Naive B cell (primary cell): ENCODE measurements at regions not wholly inside any gene's neighbourhood (a gene's known extent, or its start where the extent isn't known, plus 50 kb on each side); places are given as distances from the start of the nearest gene placed in this dataset.

Source experiments
- ATAC-seq, 2 donors: fragments of 150-1000 bp; cut with Tn5 transposase; 2 replicates each; pipeline ENCODE4 v1.10.0; 2021; ENCODE audit warnings: low read depth in 2 of 2, mild to moderate bottlenecking in 2 of 2, moderate library complexity in 2 of 2
- DNase-seq: peaks from one replicate; pipeline ENCODE4 v3.0.0; 2022
- H3K27ac Mint-ChIP-seq, 6 donors: one replicate each; pipeline ENCODE4 v1.8.0; 2020 to 2022; ENCODE audit warnings: mild to moderate bottlenecking in 6 of 6, mixed read lengths in 6 of 6, moderate library complexity in 5 of 6, inconsistent platforms in 2 of 6
- H3K27me3 Mint-ChIP-seq, 3 donors: one replicate each; pipeline ENCODE4 v1.8.0; 2021 to 2022; ENCODE audit warnings: mixed read lengths in 3 of 3, mild to moderate bottlenecking in 1 of 3
- H3K36me3 Mint-ChIP-seq, 2 donors: one replicate each; pipeline ENCODE4 v1.8.0; 2020 to 2022; ENCODE audit warnings: mixed read lengths in 2 of 2, inconsistent platforms in 1 of 2, mild to moderate bottlenecking in 1 of 2
- H3K4me1 Mint-ChIP-seq, 3 donors: one replicate each; pipeline ENCODE4 v1.8.0; 2020 to 2022; ENCODE audit warnings: mixed read lengths in 3 of 3, inconsistent platforms in 1 of 3, mild to moderate bottlenecking in 1 of 3, moderate library complexity in 1 of 3
- H3K4me3 Mint-ChIP-seq, 8 donors: one replicate each; pipeline ENCODE4 v1.8.0; 2020 to 2022; ENCODE audit warnings: mild to moderate bottlenecking in 8 of 8, mixed read lengths in 8 of 8, moderate library complexity in 8 of 8, inconsistent platforms in 2 of 8
- H3K9me3 Mint-ChIP-seq, 7 donors: one replicate each; pipeline ENCODE4 v1.8.0; 2020 to 2022; ENCODE audit warnings: mixed read lengths in 7 of 7, mild to moderate bottlenecking in 5 of 7, inconsistent platforms in 2 of 7, moderate library complexity in 1 of 7

DNA sequence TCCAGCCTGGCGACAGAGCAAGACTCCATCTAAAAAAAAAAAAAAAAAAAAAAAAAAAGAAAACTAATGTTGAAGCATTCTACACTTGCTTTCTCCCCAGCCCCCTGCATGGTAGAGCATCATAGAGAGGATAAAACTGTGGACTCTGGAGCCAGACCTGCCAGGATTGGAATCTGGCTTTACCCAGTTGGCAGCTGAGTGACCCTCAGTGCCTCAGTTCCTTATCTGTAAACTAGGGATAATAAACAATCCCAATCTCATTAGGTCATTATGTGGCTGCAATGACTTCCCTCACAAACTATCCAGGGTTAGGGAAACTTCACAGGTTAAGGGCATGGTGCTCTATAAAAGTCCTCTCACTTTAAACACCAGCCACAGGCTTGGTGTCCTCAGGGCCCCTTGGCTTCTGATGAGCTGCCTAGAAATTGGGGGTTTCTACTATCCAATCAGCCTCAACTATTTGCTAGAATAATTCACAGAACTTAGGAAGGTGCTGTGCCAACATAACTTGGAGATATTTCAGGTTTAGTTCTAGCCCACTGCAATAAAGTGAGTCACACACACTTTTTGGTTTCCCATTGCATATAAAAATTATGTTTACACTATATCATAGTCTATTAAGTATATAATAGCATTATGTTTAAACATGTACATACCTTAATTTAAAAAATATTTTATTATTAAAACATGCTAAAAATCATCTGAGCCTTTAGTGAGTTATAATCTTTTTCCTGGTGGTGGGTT lies 180.5 kb upstream of the B3GALT2 start:
- Mint-ChIP-seq H3K36me3 (peaks cover 0 to 4% of the 10 kb centered on the region in 2 donors), H3K27me3 (no peaks in the 10 kb centered on the region), H3K4me1 (peaks cover 5 to 14% (median 9%) of the 10 kb centered on the region in 3 donors), H3K4me3 (no peak overlapping the region), H3K9me3 (no peaks in the 10 kb centered on the region), H3K27ac (no peak overlapping the region)
- no peak for DNase-seq
- no peak for ATAC-seq

GRCh38 chr1:193365966-193366365 lies 179.6 kb upstream of the B3GALT2 start:
- H3K9me3 Mint-ChIP-seq = no peaks in the 10 kb centered on the region
- ATAC-seq (no peak), DNase-seq (no peak)
- peaks cover 0 to 4% of the 10 kb centered on the region in 2 donors for H3K36me3 Mint-ChIP-seq
- H3K27ac Mint-ChIP-seq = no peak overlapping the region
- peaks cover 5 to 14% (median 9%) of the 10 kb centered on the region in 3 donors for H3K4me1 Mint-ChIP-seq
- peaks cover 0 to under 1% (median 0%) of the 10 kb centered on the region in 3 donors for H3K27me3 Mint-ChIP-seq
- no peak overlapping the region for H3K4me3 Mint-ChIP-seq

- Mint-ChIP-seq H3K27ac (no peak overlapping the region), H3K4me3 (no peak overlapping the region), H3K36me3 (no peaks in the 10 kb centered on the region), H3K9me3 (no peaks in the 10 kb centered on the region), H3K4me1 (no peaks in the 10 kb centered on the region), H3K27me3 (peaks cover 0 to 17% (median 5%) of the 10 kb centered on the region in 3 donors)
- DNase-seq = no peak
- ATAC-seq = no peak
Observed at GRCh38 chr1:193359631-193360030, 173.2 kb upstream of the B3GALT2 start.

DNA sequence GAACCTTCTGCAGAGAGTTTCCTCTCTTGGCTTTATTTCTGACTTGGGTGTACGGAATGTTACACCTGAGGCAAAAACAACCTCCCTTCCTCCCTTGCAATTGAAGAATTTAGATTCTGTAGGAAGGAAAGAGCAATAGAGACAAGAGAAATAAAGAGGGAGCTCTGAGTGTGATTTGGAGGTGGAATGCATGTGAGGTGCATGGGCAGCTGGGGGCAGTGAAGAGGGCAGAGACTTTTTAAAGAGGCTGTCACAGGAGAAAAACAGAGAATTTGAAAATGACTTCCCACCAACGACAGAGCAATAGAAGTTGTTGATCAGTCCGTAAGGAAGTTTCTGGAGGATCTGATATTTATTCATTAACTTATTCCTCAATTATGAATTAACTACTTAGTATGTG lies 172.0 kb upstream of the B3GALT2 start:
- H3K4me1 Mint-ChIP-seq = no peaks in the 10 kb centered on the region

GRCh38 chr1:193356249-193356648 lies 169.8 kb upstream of the B3GALT2 start:
- Mint-ChIP-seq H3K4me1 (no peaks in the 10 kb centered on the region), H3K36me3 (no peaks in the 10 kb centered on the region), H3K4me3 (no peak overlapping the region), H3K27ac (no peak overlapping the region), H3K27me3 (peaks cover 5 to 25% (median 5%) of the 10 kb centered on the region in 3 donors), H3K9me3 (no peaks in the 10 kb centered on the region)
- DNase-seq (no peak), ATAC-seq (no peak)

More for the DNA sequence above, 172.0 kb upstream of the B3GALT2 start:
- Mint-ChIP-seq H3K27me3 (peaks cover 0 to 20% (median 5%) of the 10 kb centered on the region in 3 donors), H3K27ac (no peak overlapping the region), H3K9me3 (no peaks in the 10 kb centered on the region), H3K4me3 (no peak overlapping the region), H3K36me3 (no peaks in the 10 kb centered on the region)
- no peak for ATAC-seq
- DNase-seq = no peak

DNA sequence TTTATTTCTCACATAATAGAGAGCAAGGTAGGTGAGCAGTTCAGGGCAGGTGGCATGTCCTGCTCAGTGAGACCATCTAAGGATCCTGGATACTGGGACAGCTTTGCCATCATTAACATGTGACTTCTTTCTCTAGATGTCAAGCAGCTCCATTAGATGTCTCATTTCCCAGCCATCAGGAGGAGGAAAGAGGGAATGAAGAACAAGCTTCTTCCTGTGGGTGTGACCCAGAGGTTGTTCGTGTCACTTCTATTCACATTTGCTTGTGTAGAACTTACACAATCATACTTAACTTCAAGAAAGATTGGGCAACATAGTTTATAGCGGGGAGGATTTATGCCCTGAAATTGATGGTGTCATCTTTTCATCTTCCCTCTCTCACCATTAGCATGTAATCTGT lies 169.2 kb upstream of the B3GALT2 start:
- DNase-seq (no peak), ATAC-seq (no peak)
- no peaks in the 10 kb centered on the region for H3K9me3 Mint-ChIP-seq
- no peaks in the 10 kb centered on the region for H3K4me1 Mint-ChIP-seq
- H3K27ac Mint-ChIP-seq = no peak overlapping the region
- H3K36me3 Mint-ChIP-seq = no peaks in the 10 kb centered on the region
- no peak overlapping the region for H3K4me3 Mint-ChIP-seq
- H3K27me3 Mint-ChIP-seq = peaks cover 2 to 21% (median 5%) of the 10 kb centered on the region in 3 donors

- no peaks in the 10 kb centered on the region for H3K36me3 Mint-ChIP-seq
- H3K4me3 Mint-ChIP-seq = no peak overlapping the region
- DNase-seq (no peak), ATAC-seq (no peak)
- H3K27ac Mint-ChIP-seq = no peak overlapping the region
- H3K9me3 Mint-ChIP-seq = no peaks in the 10 kb centered on the region
- peaks cover 0 to 17% (median 5%) of the 10 kb centered on the region in 3 donors for H3K27me3 Mint-ChIP-seq
- H3K4me1 Mint-ChIP-seq = no peaks in the 10 kb centered on the region
Observed at GRCh38 chr1:193355178-193355577, 168.8 kb upstream of the B3GALT2 start.

- DNase-seq (no peak), ATAC-seq (no peak)
- Mint-ChIP-seq H3K4me1 (no peaks in the 10 kb centered on the region), H3K9me3 (no peaks in the 10 kb centered on the region), H3K36me3 (no peaks in the 10 kb centered on the region), H3K27ac (no peak overlapping the region), H3K4me3 (no peak overlapping the region), H3K27me3 (peaks cover 0 to 8% (median 5%) of the 10 kb centered on the region in 3 donors)
Observed at GRCh38 chr1:193348769-193349535, 162.5 kb upstream of the B3GALT2 start.

GRCh38 chr1:193348091-193348768 lies 161.8 kb upstream of the B3GALT2 start:
- ATAC-seq (no peak), DNase-seq (no peak)
- no peak overlapping the region for H3K4me3 Mint-ChIP-seq
- H3K9me3 Mint-ChIP-seq = no peaks in the 10 kb centered on the region
- peaks cover 0 to 5% (median 3%) of the 10 kb centered on the region in 3 donors for H3K27me3 Mint-ChIP-seq
- no peaks in the 10 kb centered on the region for H3K36me3 Mint-ChIP-seq
- H3K4me1 Mint-ChIP-seq = no peaks in the 10 kb centered on the region
- no peak overlapping the region for H3K27ac Mint-ChIP-seq

- Mint-ChIP-seq H3K9me3 (no peaks in the 10 kb centered on the region), H3K4me1 (no peaks in the 10 kb centered on the region), H3K27me3 (peaks cover 0 to 13% (median 0%) of the 10 kb centered on the region in 3 donors), H3K27ac (no peak overlapping the region), H3K4me3 (no peak overlapping the region), H3K36me3 (no peaks in the 10 kb centered on the region)
- DNase-seq (no peak), ATAC-seq (no peak)
Observed at GRCh38 chr1:193346085-193346484, 159.7 kb upstream of the B3GALT2 start.

DNA sequence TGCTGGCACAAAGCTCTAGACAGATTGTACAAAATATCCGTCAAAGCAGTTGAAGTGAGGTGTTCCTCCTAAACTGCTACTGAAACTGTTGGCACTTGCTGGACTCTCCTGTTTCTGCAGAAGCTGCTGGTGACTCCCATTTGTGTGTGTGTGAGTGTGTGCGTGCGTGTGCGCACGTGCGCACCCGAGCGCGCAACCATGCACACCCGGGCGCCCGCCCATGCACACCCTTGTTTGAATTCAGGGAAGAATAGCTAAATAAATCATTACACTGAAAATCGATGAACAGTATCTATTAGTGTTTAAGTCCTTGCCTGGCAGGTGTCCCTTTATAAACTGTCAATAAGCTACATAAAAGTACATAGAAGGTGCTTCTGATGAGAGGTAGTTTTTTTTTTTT lies 156.4 kb upstream of the B3GALT2 start:
- no peak for ATAC-seq
- Mint-ChIP-seq H3K36me3 (no peaks in the 10 kb centered on the region), H3K9me3 (no peaks in the 10 kb centered on the region), H3K27me3 (peaks cover 0 to 13% (median 0%) of the 10 kb centered on the region in 3 donors), H3K27ac (no peak overlapping the region), H3K4me3 (no peak overlapping the region), H3K4me1 (no peaks in the 10 kb centered on the region)
- DNase-seq = no peak

- no peaks in the 10 kb centered on the region for H3K4me1 Mint-ChIP-seq
Observed at GRCh38 chr1:193340331-193340730, 153.9 kb upstream of the B3GALT2 start.

GRCh38 chr1:193339401-193339800 lies 153.0 kb upstream of the B3GALT2 start:
- DNase-seq = no peak
- no peaks in the 10 kb centered on the region for H3K4me1 Mint-ChIP-seq
- peaks cover 0 to 13% (median 0%) of the 10 kb centered on the region in 3 donors for H3K27me3 Mint-ChIP-seq
- peaks cover 0 to 9% (median 4%) of the 10 kb centered on the region in 7 donors for H3K9me3 Mint-ChIP-seq
- no peaks in the 10 kb centered on the region for H3K36me3 Mint-ChIP-seq
- no peak overlapping the region for H3K4me3 Mint-ChIP-seq
- H3K27ac Mint-ChIP-seq = no peak overlapping the region
- no peak for ATAC-seq

More at GRCh38 chr1:193340331-193340730, 153.9 kb upstream of the B3GALT2 start:
- DNase-seq (no peak), ATAC-seq (no peak)
- Mint-ChIP-seq H3K36me3 (no peaks in the 10 kb centered on the region), H3K4me3 (no peak overlapping the region), H3K27me3 (peaks cover 0 to 13% (median 0%) of the 10 kb centered on the region in 3 donors), H3K9me3 (peaks cover 0 to under 1% (median 0%) of the 10 kb centered on the region in 7 donors), H3K27ac (no peak overlapping the region)
